Liver (tissue), 8 donors: ENCODE measurements at regions not wholly inside any gene's neighbourhood (a gene's known extent, or its start where the extent isn't known, plus 50 kb on each side); places are given as distances from the start of the nearest gene placed in this dataset.

Experiments
- DNase-seq: peaks from one replicate; pipeline ENCODE4 v3.0.0-alpha.2; 2017; ENCODE audit warnings: low spot score
- H3K27ac ChIP-seq, 2 donors: one replicate each; pipeline ENCODE4 v1.7.0; 2013; ENCODE audit warnings: inconsistent platforms in 2 of 2, low read length in 2 of 2, control low read depth in 1 of 2, low read depth in 1 of 2, mild to moderate bottlenecking in 1 of 2
- H3K27me3 ChIP-seq, 4 donors: one replicate each; pipeline versions ENCODE4 v1.6.1 to v1.7.0; 2013; ENCODE audit warnings: low read length in 3 of 4, inconsistent platforms in 1 of 4, mild to moderate bottlenecking in 1 of 4, moderate library complexity in 1 of 4; ENCODE audit not compliant: control insufficient read depth in 4 of 4, insufficient read depth in 4 of 4
- H3K36me3 ChIP-seq, 4 donors: one replicate each; pipeline versions ENCODE4 v1.6.1 to v1.7.0; 2013; ENCODE audit warnings: low read length in 3 of 4, mild to moderate bottlenecking in 3 of 4, low read depth in 1 of 4, moderate library complexity in 1 of 4; ENCODE audit not compliant: control insufficient read depth in 4 of 4, insufficient read depth in 3 of 4
- H3K4me1 ChIP-seq, 4 donors: one replicate each; pipeline versions ENCODE4 v1.6.1 to v1.7.0; 2013; ENCODE audit warnings: low read length in 3 of 4, mild to moderate bottlenecking in 3 of 4, moderate library complexity in 1 of 4; ENCODE audit not compliant: control insufficient read depth in 4 of 4, insufficient read depth in 4 of 4
- H3K4me3 ChIP-seq, 3 donors: one replicate each; pipeline versions ENCODE4 v1.6.1 to v1.7.0; 2013; ENCODE audit warnings: low read length in 3 of 3, control low read depth in 1 of 3, low read depth in 1 of 3, mild to moderate bottlenecking in 1 of 3
- H3K9ac ChIP-seq, 2 donors: one replicate each; pipeline ENCODE4 v1.7.0; 2013; ENCODE audit warnings: low read length in 2 of 2, mild to moderate bottlenecking in 2 of 2, moderate library complexity in 2 of 2, control low read depth in 1 of 2, low read depth in 1 of 2
- H3K9me3 ChIP-seq, 4 donors: one replicate each; pipeline versions ENCODE4 v1.6.1 to v1.7.0; 2013; ENCODE audit warnings: low read length in 3 of 4; ENCODE audit not compliant: control insufficient read depth in 4 of 4
- ATF3 ChIP-seq: IDR thresholded peaks from 2 replicates; pipeline ENCODE4 v1.6.1; 2016; ENCODE audit warnings: antibody characterized with exemption
- CTCF ChIP-seq: fragments of 150-350 bp; IDR thresholded peaks from 2 replicates; pipeline ENCODE4 v1.5.1; 2017; ENCODE audit warnings: improper control_type of control experiment, low read depth, low read length; ENCODE audit not compliant: missing input control
- EGR1 ChIP-seq, 2 donors: IDR thresholded peaks; 2 replicates each; pipeline ENCODE4 v1.6.1; 2016 to 2018; ENCODE audit warnings: antibody characterized with exemption in 2 of 2, low read depth in 2 of 2
- FOXA1 ChIP-seq: IDR thresholded peaks from 2 replicates; pipeline ENCODE4 v1.6.1; 2016; ENCODE audit warnings: antibody characterized with exemption
- FOXA2 ChIP-seq: IDR thresholded peaks from 2 replicates; pipeline ENCODE4 v1.6.1; 2016; ENCODE audit warnings: antibody characterized with exemption
- GABPA ChIP-seq, 2 donors: IDR thresholded peaks in 1 of 2; conservative IDR thresholded peaks in 1 of 2; 2 replicates each; pipeline ENCODE4 v1.6.1; 2016; ENCODE audit warnings: antibody characterized with exemption in 2 of 2, mild to moderate bottlenecking in 1 of 2, moderate library complexity in 1 of 2
- HNF4A ChIP-seq, 2 donors: conservative IDR thresholded peaks; 2 replicates each; pipeline ENCODE4 v1.6.1; 2016; ENCODE audit warnings: antibody characterized with exemption in 2 of 2, mild to moderate bottlenecking in 2 of 2
- HNF4G ChIP-seq: IDR thresholded peaks from 2 replicates; pipeline ENCODE4 v1.6.1; 2016; ENCODE audit warnings: antibody characterized with exemption
- JUND ChIP-seq, 2 donors: IDR thresholded peaks; 2 replicates each; pipeline ENCODE4 v1.6.1; 2016; ENCODE audit warnings: antibody characterized with exemption in 2 of 2
- MAX ChIP-seq: IDR thresholded peaks from 2 replicates; pipeline ENCODE4 v1.6.1; 2016; ENCODE audit warnings: antibody characterized with exemption
- NR2F2 ChIP-seq: IDR thresholded peaks from 2 replicates; pipeline ENCODE4 v1.6.1; 2016; ENCODE audit warnings: antibody characterized with exemption
- REST ChIP-seq: IDR thresholded peaks from 2 replicates; pipeline ENCODE4 v1.6.1; 2016; ENCODE audit warnings: antibody characterized with exemption, mild to moderate bottlenecking
- RXRA ChIP-seq, 2 donors: IDR thresholded peaks; 2 replicates each; pipeline ENCODE4 v1.6.1; 2017 to 2018; ENCODE audit warnings: antibody characterized with exemption in 2 of 2, mild to moderate bottlenecking in 1 of 2
- SP1 ChIP-seq: IDR thresholded peaks from 2 replicates; pipeline ENCODE4 v1.6.1; 2018; ENCODE audit warnings: antibody characterized with exemption, mild to moderate bottlenecking
- TAF1 ChIP-seq: conservative IDR thresholded peaks from 2 replicates; pipeline ENCODE4 v1.6.1; 2016; ENCODE audit warnings: antibody characterized with exemption, mild to moderate bottlenecking
- YY1 ChIP-seq: IDR thresholded peaks from 2 replicates; pipeline ENCODE4 v1.6.1; 2016; ENCODE audit warnings: antibody characterized with exemption, mild to moderate bottlenecking
- WGBS: extraction: QIAGEN DNeasy Blood & Tissue Kit; methylation state at CpG from one replicate; pipeline ENCODE4 v1.1.7; 2013; 5-methylcytosine and 5-hydroxymethylcytosine counted together
- donor health status: healthy.
- donor health status: healthy.
- donor health status: healthy.
- donor health status: healthy.
- donor health status: healthy.

DNA sequence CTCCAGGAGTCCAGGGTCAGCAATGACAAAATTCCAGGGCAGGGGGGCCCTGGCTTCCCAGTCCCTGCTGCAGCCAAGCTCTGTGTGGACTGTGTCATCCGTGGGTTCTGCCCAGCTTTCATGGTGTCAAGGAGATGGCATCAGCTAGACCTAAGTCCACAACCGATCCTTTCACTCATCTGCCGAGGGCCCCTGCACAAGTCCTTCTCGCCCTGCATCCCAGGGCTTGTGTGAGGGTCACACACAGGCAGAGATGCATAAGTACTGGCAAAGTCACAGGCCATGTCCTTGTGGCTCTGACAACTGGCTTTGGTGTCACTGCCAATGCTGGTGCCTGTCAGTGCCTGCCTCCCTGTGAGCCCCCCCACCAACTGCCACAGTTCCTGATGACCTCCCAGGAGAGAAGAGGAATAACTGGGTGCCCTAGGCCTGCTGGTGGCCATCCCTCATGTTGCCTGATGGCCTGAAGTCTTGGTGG, 181.4 kb upstream of the CST7 start:
- Histone ChIP-seq H3K27me3 (no peaks in the 10 kb centered on the region), H3K27ac (no peak overlapping the region), H3K9me3 (no peaks in the 10 kb centered on the region), H3K9ac (no peak overlapping the region), H3K36me3 (no peaks in the 10 kb centered on the region), H3K4me3 (no peak overlapping the region), H3K4me1 (no peaks in the 10 kb centered on the region)
- DNase-seq: no peak
- WGBS: 94% methylated on average over 4 of the region's 4 CpGs
- TF ChIP-seq NR2F2: no peak
- TF ChIP-seq FOXA2: no peak
- no peak for TF ChIP-seq JUND (IDR thresholded peaks at IDR 0.05)
- no peak for TF ChIP-seq MAX
- TF ChIP-seq FOXA1: no peak
- no peak for TF ChIP-seq GABPA (IDR thresholded peaks at IDR 0.05 in 1 of 2, conservative IDR thresholded peaks at IDR 0.05 in 1 of 2)
- no peak for TF ChIP-seq HNF4G
- TF ChIP-seq RXRA (IDR thresholded peaks at IDR 0.05): no peak

- Histone ChIP-seq H3K4me3 (no peak overlapping the region), H3K27ac (no peak overlapping the region), H3K4me1 (no peaks in the 10 kb centered on the region), H3K9me3 (no peaks in the 10 kb centered on the region), H3K36me3 (no peaks in the 10 kb centered on the region), H3K27me3 (no peaks in the 10 kb centered on the region), H3K9ac (no peak overlapping the region)
- no peak for TF ChIP-seq EGR1 (IDR thresholded peaks at IDR 0.05; ENCODE audit: low read depth in 2 of 2)
- TF ChIP-seq CTCF: no peak
- no peak for TF ChIP-seq FOXA2
- TF ChIP-seq JUND (IDR thresholded peaks at IDR 0.05): no peak
- TF ChIP-seq ATF3: no peak
- no peak for TF ChIP-seq REST
- TF ChIP-seq HNF4A (conservative IDR thresholded peaks at IDR 0.05): no peak
- TF ChIP-seq SP1: no peak
- TF ChIP-seq YY1: no peak
- TF ChIP-seq TAF1: no peak
- TF ChIP-seq HNF4G: no peak
- no peak for TF ChIP-seq FOXA1
- WGBS: 76% methylated on average over 4 of the region's 4 CpGs
- no peak for DNase-seq
These were observed 180.8 kb upstream of the CST7 start for GRCh38 chr20:24768201-24768636.
